CD4-positive, alpha-beta T cell (primary cell): ENCODE measurements at regions not wholly inside any gene's neighbourhood (a gene's known extent, or its start where the extent isn't known, plus 50 kb on each side); places are given as distances from the start of the nearest gene placed in this dataset.

Experiments
- ATAC-seq: fragments of 200-7000 bp; cut with Tn5 transposase; one replicate; pipeline ENCODE4 v1.10.0; 2022; ENCODE audit warnings: mild to moderate bottlenecking; ENCODE audit not compliant: poor library complexity
- CTCF ChIA-PET: fragments of 350-600 bp; sonication (Branson Sonifier 250); formaldehyde crosslinking; loops from one replicate; lab custom pipeline; 2021; ENCODE audit warnings: antibody characterized with exemption, inconsistent platforms; lab: Charles Lee
- POLR2A ChIA-PET: fragments of 350-600 bp; sonication (Branson Sonifier 250); formaldehyde crosslinking; loops from one replicate; lab custom pipeline; 2021; ENCODE audit warnings: antibody characterized with exemption, inconsistent platforms; lab: Charles Lee
- DNase-seq, 14 experiments: peaks; one replicate each; pipeline ENCODE4 v3.0.0-alpha.2; 2013 to 2020; ENCODE audit warnings: mixed read lengths in 2 of 14
- H3K27ac ChIP-seq, 2 donors: one replicate each; pipeline versions ENCODE4 v1.5.1 to v1.7.0; 2013; ENCODE audit warnings: low read length in 2 of 2, low read depth in 1 of 2, mild to moderate bottlenecking in 1 of 2
- H3K27me3 ChIP-seq, 2 experiments: 1 replicate in 1 of 2; 2 replicates in 1 of 2; pipeline versions ENCODE4 v1.6.1 to v1.7.0; 2013; ENCODE audit warnings: low read length in 2 of 2, control low read depth in 1 of 2, mild to moderate bottlenecking in 1 of 2, moderate library complexity in 1 of 2; ENCODE audit not compliant: insufficient read depth in 2 of 2, control insufficient read depth in 1 of 2
- H3K36me3 ChIP-seq: one replicate; pipeline ENCODE4 v1.6.1; 2013; ENCODE audit warnings: low read length, control low read depth; ENCODE audit not compliant: insufficient read depth
- H3K4me1 ChIP-seq: one replicate; pipeline ENCODE4 v1.6.1; 2013; ENCODE audit warnings: low read length, control low read depth; ENCODE audit not compliant: insufficient read depth
- H3K4me3 ChIP-seq: one replicate; pipeline ENCODE4 v1.5.1; 2013; ENCODE audit warnings: mild to moderate bottlenecking, low read length, moderate library complexity
- H3K9me3 ChIP-seq, 2 experiments: 1 replicate in 1 of 2; 2 replicates in 1 of 2; pipeline versions ENCODE4 v1.6.1 to v1.7.0; 2013; ENCODE audit warnings: low read length in 2 of 2, mild to moderate bottlenecking in 2 of 2, control low read depth in 1 of 2, moderate library complexity in 1 of 2; ENCODE audit not compliant: control insufficient read depth in 1 of 2, insufficient read depth in 1 of 2
- H3K27ac Mint-ChIP-seq: one replicate; pipeline ENCODE4 v1.8.0; 2020; ENCODE audit warnings: mixed read lengths
- H3K27me3 Mint-ChIP-seq: one replicate; pipeline ENCODE4 v1.8.0; 2021; ENCODE audit warnings: mixed read lengths
- H3K36me3 Mint-ChIP-seq: one replicate; pipeline ENCODE4 v1.8.0; 2021; ENCODE audit warnings: low read depth, mixed read lengths
- H3K4me1 Mint-ChIP-seq: one replicate; pipeline ENCODE4 v1.8.0; 2021; ENCODE audit warnings: low read depth, mixed read lengths
- H3K4me3 Mint-ChIP-seq: one replicate; pipeline ENCODE4 v1.8.0; 2020; ENCODE audit warnings: mild to moderate bottlenecking, mixed read lengths
- H3K9me3 Mint-ChIP-seq: one replicate; pipeline ENCODE4 v1.8.0; 2020; ENCODE audit warnings: mixed read lengths
- intact Hi-C, 2 experiments: fragments of 100-400 bp; cut with DNase I in 1 of 2; cut with micrococcal nuclease in 1 of 2; formaldehyde crosslinking; loops; one replicate each; pipeline versions ENCODE4 v1.15.1 to v1.9.0; 2023 to 2025; cut with DNase I, micrococcal nuclease
- TF ChIP-seq, protein P1 (sequence below): fragments of 200-600 bp; IDR thresholded peaks from one replicate; pipeline ENCODE4 v1.8.0; 2022; ENCODE audit warnings: antibody characterized with exemption, mild to moderate bottlenecking

DNA sequence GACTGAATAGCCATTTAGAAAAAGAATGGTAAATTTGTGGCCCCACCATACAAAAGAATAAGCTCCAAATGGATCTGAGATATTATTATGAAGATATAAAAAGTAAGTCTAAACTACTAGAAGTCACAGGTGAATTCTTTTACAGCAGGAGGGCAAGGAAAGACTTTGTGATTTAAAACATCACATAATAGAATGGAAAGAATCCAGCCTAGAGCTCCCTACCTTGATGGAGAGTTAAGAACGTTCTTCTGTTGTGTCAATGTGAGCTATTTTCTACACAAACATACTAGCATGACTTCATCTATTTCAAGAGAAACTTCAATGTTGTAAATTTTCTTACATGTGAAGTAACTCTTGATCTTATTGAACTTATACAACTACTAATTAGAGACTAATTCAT is 100.0 kb upstream of the NRSN1 start:
- POLR2A ChIA-PET, result no interaction called here
- TF ChIP-seq, protein P1, sequence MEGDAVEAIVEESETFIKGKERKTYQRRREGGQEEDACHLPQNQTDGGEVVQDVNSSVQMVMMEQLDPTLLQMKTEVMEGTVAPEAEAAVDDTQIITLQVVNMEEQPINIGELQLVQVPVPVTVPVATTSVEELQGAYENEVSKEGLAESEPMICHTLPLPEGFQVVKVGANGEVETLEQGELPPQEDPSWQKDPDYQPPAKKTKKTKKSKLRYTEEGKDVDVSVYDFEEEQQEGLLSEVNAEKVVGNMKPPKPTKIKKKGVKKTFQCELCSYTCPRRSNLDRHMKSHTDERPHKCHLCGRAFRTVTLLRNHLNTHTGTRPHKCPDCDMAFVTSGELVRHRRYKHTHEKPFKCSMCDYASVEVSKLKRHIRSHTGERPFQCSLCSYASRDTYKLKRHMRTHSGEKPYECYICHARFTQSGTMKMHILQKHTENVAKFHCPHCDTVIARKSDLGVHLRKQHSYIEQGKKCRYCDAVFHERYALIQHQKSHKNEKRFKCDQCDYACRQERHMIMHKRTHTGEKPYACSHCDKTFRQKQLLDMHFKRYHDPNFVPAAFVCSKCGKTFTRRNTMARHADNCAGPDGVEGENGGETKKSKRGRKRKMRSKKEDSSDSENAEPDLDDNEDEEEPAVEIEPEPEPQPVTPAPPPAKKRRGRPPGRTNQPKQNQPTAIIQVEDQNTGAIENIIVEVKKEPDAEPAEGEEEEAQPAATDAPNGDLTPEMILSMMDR, result no peak
- H3K27me3 Mint-ChIP-seq, result peaks cover 4% of the 10 kb centered on the region

DNA sequence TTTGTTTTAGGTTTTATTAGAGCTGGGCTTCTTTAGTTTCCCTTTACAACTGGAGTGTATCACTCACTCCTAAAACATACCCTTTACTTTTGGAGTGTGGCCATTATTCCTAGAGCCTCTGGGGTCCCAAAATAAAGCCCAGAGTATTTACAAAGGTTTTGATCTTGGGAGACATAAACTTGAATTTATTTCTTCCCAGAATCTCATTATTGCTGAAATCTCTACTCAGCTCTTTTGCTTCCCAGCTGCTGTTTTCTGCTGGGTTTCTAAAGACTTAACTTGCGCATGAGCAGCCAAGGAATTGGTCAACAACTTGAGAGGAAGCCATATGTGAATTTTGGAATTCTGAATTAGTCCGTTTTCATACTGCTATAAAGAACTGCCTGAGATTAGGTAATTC is 94.5 kb upstream of the NRSN1 start:
- H3K4me1 Mint-ChIP-seq, result no peaks in the 10 kb centered on the region
- DNase-seq, result no peak
- intact Hi-C loops, result no loop called here

More for the DNA sequence above, 100.0 kb upstream of the NRSN1 start:
- intact Hi-C loops, result no loop called here
- Mint-ChIP-seq H3K4me1 (no peaks in the 10 kb centered on the region), H3K36me3 (no peaks in the 10 kb centered on the region), H3K9me3 (peaks cover 15% of the 10 kb centered on the region), H3K4me3 (no peak overlapping the region), H3K27ac (no peak overlapping the region)
- Histone ChIP-seq H3K4me1 (no peaks in the 10 kb centered on the region), H3K4me3 (no peak overlapping the region), H3K27me3 (no peaks in the 10 kb centered on the region), H3K9me3 (no peaks in the 10 kb centered on the region), H3K36me3 (no peaks in the 10 kb centered on the region), H3K27ac (no peak overlapping the region)
- CTCF ChIA-PET, result no interaction called here
- DNase-seq (no peak), ATAC-seq (no peak)

DNA sequence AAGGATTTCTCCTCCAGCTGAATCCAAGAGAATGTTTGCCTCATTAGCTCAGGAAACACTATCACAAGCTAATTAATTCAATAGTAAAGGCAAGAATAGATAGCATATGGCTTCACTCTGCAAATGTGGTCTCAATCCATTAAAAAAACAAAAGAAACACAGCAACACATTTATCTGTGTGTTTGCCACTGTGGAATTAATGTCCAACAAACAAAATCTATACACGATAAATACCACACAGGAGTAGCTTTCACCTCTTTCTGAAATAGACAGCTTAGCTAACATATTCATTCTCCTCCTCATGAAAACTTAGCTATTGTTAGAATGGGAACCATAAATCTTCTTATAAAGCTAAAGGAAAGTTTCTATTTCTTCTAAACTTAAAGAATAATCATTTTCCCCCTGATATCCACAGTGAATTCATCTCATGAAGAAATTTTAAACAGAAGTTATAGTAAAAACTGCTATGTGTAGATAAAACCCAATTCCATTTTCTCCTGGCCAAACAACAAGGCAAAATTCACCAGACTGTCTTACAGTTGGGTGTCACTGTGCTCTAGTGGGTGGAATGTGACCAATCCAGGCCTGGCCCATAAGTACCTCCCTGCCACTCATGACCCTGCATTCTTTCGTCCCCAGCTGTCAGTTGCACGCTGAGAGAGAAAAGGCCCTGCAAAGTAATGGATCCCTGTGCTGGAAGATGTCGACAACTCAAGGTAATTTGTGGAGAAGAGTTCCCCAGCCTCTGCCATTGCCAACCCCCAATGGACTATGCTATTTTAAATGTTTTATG is 92.9 kb upstream of the NRSN1 start:
- peaks cover 0 to 9% of the 10 kb centered on the region in 2 experiments for H3K9me3 ChIP-seq
- no peak overlapping the region for H3K27ac Mint-ChIP-seq
- H3K27me3 ChIP-seq, result no peaks in the 10 kb centered on the region
- no peaks in the 10 kb centered on the region for H3K4me1 ChIP-seq
- peaks cover 14% of the 10 kb centered on the region for H3K9me3 Mint-ChIP-seq
- ATAC-seq, result no peak
- no peak overlapping the region for H3K4me3 ChIP-seq
- H3K27ac ChIP-seq, result no peak overlapping the region
- CTCF ChIA-PET, result no interaction called here
- H3K27me3 Mint-ChIP-seq, result no peaks in the 10 kb centered on the region
- H3K36me3 Mint-ChIP-seq, result no peaks in the 10 kb centered on the region
- POLR2A ChIA-PET, result no interaction called here
- H3K36me3 ChIP-seq, result no peaks in the 10 kb centered on the region
- intact Hi-C loops, result no loop called here
- no peak overlapping the region for H3K4me3 Mint-ChIP-seq
- no peaks in the 10 kb centered on the region for H3K4me1 Mint-ChIP-seq
- DNase-seq, result no peak
- TF ChIP-seq, protein P1, result no peak

More for the DNA sequence above, 94.5 kb upstream of the NRSN1 start:
- H3K27ac ChIP-seq, result no peak overlapping the region
- Mint-ChIP-seq H3K36me3 (no peaks in the 10 kb centered on the region), H3K9me3 (peaks cover 15% of the 10 kb centered on the region), H3K27me3 (no peaks in the 10 kb centered on the region), H3K4me3 (no peak overlapping the region), H3K27ac (no peak overlapping the region)
- TF ChIP-seq, protein P1, result no peak
- ChIA-PET POLR2A (no interaction called here), CTCF (no interaction called here)
- no peak for ATAC-seq
- H3K36me3 ChIP-seq, result no peaks in the 10 kb centered on the region
- H3K9me3 ChIP-seq, result peaks cover 0 to 9% of the 10 kb centered on the region in 2 experiments
- H3K27me3 ChIP-seq, result no peaks in the 10 kb centered on the region
- H3K4me1 ChIP-seq, result no peaks in the 10 kb centered on the region
- H3K4me3 ChIP-seq, result no peak overlapping the region
